ENCODE measurements at regions not wholly inside any gene's neighbourhood (a gene's known extent, or its start where the extent isn't known, plus 50 kb on each side); places are given as distances from the start of the nearest gene placed in this dataset.

GRCh38 chr13:22744688-22745452 lies 435.9 kb upstream of the SGCG start:
- H3K4me3 Mint-ChIP-seq: no peak overlapping the region
- no peaks in the 10 kb centered on the region for H3K36me3 Mint-ChIP-seq (ENCODE audit: low read depth)
- no peak for ATAC-seq
- H3K9me3 Mint-ChIP-seq: peaks cover 11% of the 10 kb centered on the region
- H3K27me3 Mint-ChIP-seq: no peaks in the 10 kb centered on the region
- no peak overlapping the region for H3K27ac Mint-ChIP-seq
- no peak for DNase-seq
- H3K4me1 Mint-ChIP-seq: no peaks in the 10 kb centered on the region

- ATAC-seq: no peak
- Mint-ChIP-seq H3K9me3 (no peaks in the 10 kb centered on the region), H3K27ac (no peak overlapping the region), H3K4me3 (no peak overlapping the region), H3K27me3 (no peaks in the 10 kb centered on the region), H3K36me3 (ENCODE audit: low read depth) (no peaks in the 10 kb centered on the region), H3K4me1 (no peaks in the 10 kb centered on the region)
- no peak for DNase-seq
These were observed 431.8 kb upstream of the SGCG start for GRCh38 chr13:22748866-22749577.

DNA sequence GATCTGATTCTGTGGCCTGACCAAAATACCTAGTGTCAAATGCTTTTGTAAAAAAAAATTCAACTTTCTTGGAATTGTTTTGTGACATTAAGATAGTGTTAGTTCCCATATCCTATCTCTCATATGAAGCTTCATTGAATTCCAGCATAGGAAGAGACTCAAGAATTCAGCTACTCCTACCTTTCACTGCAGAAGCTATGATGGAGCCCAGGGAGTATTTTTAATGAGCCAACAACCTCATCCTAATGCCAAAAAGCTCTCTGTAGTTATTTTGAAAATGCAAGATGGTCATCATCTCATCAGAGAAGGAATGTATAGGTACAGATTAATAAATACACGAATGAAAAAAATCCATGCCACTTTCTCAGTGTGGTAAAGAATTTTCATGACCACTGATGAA lies 431.2 kb upstream of the SGCG start:
- Mint-ChIP-seq H3K4me1 (no peaks in the 10 kb centered on the region), H3K9me3 (no peaks in the 10 kb centered on the region), H3K27me3 (no peaks in the 10 kb centered on the region), H3K27ac (no peak overlapping the region), H3K36me3 (ENCODE audit: low read depth) (no peaks in the 10 kb centered on the region), H3K4me3 (no peak overlapping the region)
- no peak for DNase-seq
- no peak for ATAC-seq

- no peaks in the 10 kb centered on the region for H3K36me3 Mint-ChIP-seq (ENCODE audit: low read depth)
- peaks cover 1% of the 10 kb centered on the region for H3K27me3 Mint-ChIP-seq
- H3K9me3 Mint-ChIP-seq: no peaks in the 10 kb centered on the region
- DNase-seq: no peak
- no peak overlapping the region for H3K27ac Mint-ChIP-seq
- H3K4me1 Mint-ChIP-seq: no peaks in the 10 kb centered on the region
- no peak overlapping the region for H3K4me3 Mint-ChIP-seq
- no peak for ATAC-seq
These were observed 423.2 kb upstream of the SGCG start for GRCh38 chr13:22757530-22758120.

GRCh38 chr13:22758245-22758644 lies 422.5 kb upstream of the SGCG start:
- ATAC-seq (no peak), DNase-seq (no peak)
- Mint-ChIP-seq H3K4me3 (no peak overlapping the region), H3K36me3 (ENCODE audit: low read depth) (no peaks in the 10 kb centered on the region), H3K4me1 (no peaks in the 10 kb centered on the region), H3K9me3 (no peaks in the 10 kb centered on the region), H3K27me3 (peaks cover 1% of the 10 kb centered on the region), H3K27ac (no peak overlapping the region)

- ATAC-seq (no peak), DNase-seq (no peak)
- peaks cover 1% of the 10 kb centered on the region for H3K27me3 Mint-ChIP-seq
- H3K4me1 Mint-ChIP-seq: no peaks in the 10 kb centered on the region
- H3K36me3 Mint-ChIP-seq (ENCODE audit: low read depth): no peaks in the 10 kb centered on the region
- H3K4me3 Mint-ChIP-seq: no peak overlapping the region
- H3K27ac Mint-ChIP-seq: no peak overlapping the region
- no peaks in the 10 kb centered on the region for H3K9me3 Mint-ChIP-seq
These were observed 419.1 kb upstream of the SGCG start for GRCh38 chr13:22761709-22762108.

DNA sequence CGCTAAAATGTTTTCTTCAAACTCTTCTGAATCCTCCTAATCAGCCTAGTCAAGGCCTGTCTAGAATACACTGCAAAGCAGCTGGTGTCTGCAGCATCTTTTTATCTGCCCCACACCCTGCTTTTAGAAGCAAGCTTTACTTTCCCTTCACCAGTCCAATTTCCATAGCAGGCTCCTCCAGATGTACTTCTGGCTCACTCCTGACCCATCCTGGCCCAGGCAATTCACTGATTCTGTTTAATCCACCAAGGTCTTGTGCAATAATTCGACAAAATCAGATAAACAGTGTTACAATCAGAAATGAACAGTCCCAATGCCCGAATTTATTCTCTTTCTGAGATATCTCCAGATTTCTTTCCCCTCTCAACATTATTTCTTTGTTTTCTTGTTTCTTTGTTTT lies 415.2 kb upstream of the SGCG start:
- Mint-ChIP-seq H3K4me1 (no peaks in the 10 kb centered on the region), H3K27me3 (peaks cover 1% of the 10 kb centered on the region), H3K36me3 (ENCODE audit: low read depth) (no peaks in the 10 kb centered on the region), H3K9me3 (no peaks in the 10 kb centered on the region), H3K27ac (no peak overlapping the region), H3K4me3 (no peak overlapping the region)
- DNase-seq (no peak), ATAC-seq (no peak)

DNA sequence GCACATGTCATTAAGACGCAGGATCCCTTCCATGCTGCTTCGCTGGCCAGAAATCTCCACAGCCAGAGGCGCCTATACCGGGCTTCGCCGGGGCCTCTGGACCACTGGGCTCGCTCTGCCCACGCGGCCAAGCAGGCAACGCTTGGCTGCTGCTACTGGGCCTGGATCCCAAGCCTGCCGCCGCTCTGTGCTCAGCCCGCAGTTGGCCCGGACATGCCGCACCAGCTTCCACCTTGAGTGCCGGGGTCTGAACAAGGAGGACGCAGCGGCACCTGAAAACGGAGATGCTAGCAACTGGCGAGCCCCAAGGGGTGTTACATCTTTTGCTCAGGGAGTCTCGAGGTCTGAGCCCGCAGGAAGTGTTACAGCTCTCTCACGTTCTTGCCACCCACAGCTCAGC lies 409.9 kb upstream of the SGCG start:
- Mint-ChIP-seq H3K27ac (no peak overlapping the region), H3K36me3 (ENCODE audit: low read depth) (no peaks in the 10 kb centered on the region), H3K27me3 (peaks cover 2% of the 10 kb centered on the region), H3K4me1 (no peaks in the 10 kb centered on the region), H3K4me3 (no peak overlapping the region), H3K9me3 (no peaks in the 10 kb centered on the region)
- DNase-seq: no peak
- no peak for ATAC-seq

- Mint-ChIP-seq H3K4me3 (no peak overlapping the region), H3K27me3 (peaks cover 2% of the 10 kb centered on the region), H3K9me3 (no peaks in the 10 kb centered on the region), H3K36me3 (ENCODE audit: low read depth) (no peaks in the 10 kb centered on the region), H3K27ac (no peak overlapping the region), H3K4me1 (no peaks in the 10 kb centered on the region)
- ATAC-seq (no peak), DNase-seq (no peak)
These were observed 407.3 kb upstream of the SGCG start for GRCh38 chr13:22773465-22773864.

DNA sequence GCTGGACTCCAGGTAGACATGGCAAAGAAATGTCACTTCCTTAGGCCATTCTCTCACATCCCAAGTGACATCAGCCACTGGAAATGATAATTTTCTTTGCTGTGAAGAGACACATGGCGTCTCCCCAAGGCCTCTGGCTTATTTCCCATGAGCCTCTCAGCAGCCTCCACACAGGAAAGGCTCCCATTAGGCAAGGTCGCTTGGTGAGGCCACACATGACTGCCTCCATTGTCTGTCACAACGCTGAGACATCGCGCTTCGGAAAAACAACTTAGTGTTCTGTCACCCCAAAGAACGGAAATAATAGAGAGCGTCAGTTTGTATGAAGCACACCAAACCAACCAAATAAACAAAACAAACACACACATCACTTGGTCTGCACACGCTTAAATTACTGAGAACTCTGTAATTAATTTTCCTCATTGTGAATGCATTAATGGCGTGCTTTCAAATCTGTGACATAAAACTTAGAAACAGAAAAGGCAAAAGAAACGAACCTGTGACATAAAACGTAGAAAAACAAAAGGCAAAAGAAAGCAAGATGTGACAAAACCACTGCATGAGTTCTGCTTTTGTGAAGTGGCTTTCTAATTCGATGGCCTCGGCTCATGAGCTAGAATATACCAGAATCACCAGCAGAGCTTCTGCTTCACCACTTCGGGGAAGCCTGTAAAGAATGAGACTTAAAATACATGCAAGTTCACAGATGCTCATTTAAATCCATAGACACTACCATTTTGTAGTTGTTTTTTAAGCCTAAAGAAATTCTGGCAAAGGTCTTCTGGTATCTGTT lies 404.2 kb upstream of the SGCG start:
- Mint-ChIP-seq H3K4me1 (no peaks in the 10 kb centered on the region), H3K36me3 (ENCODE audit: low read depth) (no peaks in the 10 kb centered on the region), H3K27ac (no peak overlapping the region), H3K4me3 (no peak overlapping the region), H3K27me3 (peaks cover 2% of the 10 kb centered on the region), H3K9me3 (no peaks in the 10 kb centered on the region)
- no peak for ATAC-seq
- no peak for DNase-seq

DNA sequence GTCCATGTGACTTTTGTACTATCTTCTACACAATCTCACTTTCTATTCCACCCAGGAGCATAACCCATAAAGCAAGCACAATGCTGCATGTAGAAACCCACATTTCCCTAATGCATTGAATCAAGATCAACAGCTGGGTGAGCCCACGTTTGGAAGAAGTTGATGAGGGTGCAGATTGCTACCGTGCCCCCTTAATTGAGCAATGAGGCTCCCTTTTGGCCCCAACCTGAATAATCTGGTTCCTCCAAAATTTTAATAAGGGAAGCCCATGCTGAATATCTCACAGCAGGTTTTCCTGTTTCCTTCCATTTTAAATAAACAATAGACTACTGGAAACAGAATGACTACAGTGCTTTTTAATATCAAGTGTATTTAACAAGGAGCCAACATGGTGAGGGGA lies 403.6 kb upstream of the SGCG start:
- Mint-ChIP-seq H3K4me1 (no peaks in the 10 kb centered on the region), H3K9me3 (no peaks in the 10 kb centered on the region), H3K27ac (no peak overlapping the region), H3K27me3 (peaks cover 2% of the 10 kb centered on the region), H3K36me3 (ENCODE audit: low read depth) (no peaks in the 10 kb centered on the region), H3K4me3 (no peak overlapping the region)
- ATAC-seq: no peak
- no peak for DNase-seq

GRCh38 chr13:22789027-22789593 lies 391.7 kb upstream of the SGCG start:
- no peak for ATAC-seq
- Mint-ChIP-seq H3K4me1 (no peaks in the 10 kb centered on the region), H3K9me3 (no peaks in the 10 kb centered on the region), H3K4me3 (no peak overlapping the region), H3K27me3 (peaks cover 1% of the 10 kb centered on the region), H3K27ac (no peak overlapping the region), H3K36me3 (ENCODE audit: low read depth) (no peaks in the 10 kb centered on the region)
- DNase-seq: no peak

- no peak overlapping the region for H3K4me3 Mint-ChIP-seq
- no peaks in the 10 kb centered on the region for H3K36me3 Mint-ChIP-seq (ENCODE audit: low read depth)
- H3K27ac Mint-ChIP-seq: no peak overlapping the region
- H3K27me3 Mint-ChIP-seq: peaks cover 1% of the 10 kb centered on the region
- DNase-seq: no peak
- no peak for ATAC-seq
- H3K9me3 Mint-ChIP-seq: no peaks in the 10 kb centered on the region
- H3K4me1 Mint-ChIP-seq: no peaks in the 10 kb centered on the region
These were observed 390.9 kb upstream of the SGCG start for GRCh38 chr13:22789916-22790315.

DNA sequence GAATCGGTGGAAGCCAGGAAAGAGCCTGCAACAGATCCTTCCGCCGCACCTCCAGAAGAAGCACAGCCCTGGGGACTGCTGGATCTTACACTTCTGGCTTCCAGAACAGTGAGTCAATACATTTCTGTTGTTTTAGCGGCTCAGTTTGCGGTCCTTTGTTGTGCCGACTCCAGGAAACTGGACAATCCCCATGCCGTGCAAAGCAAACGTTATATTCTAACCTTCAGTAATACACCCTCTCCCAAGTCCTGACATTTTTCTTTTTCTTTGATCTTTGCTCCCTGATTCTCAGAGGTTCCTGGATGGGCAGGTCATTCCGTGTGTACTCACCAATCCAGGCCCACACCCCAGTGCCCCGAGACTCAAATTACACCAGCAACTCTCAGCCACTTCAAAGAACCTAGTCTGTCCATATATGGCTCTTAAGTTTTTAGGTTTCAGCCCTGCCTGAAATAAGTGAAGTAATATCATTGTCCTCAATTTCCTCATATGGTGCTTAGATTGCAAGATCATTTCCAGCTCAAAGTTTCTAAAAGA lies 387.1 kb upstream of the SGCG start:
- ATAC-seq: no peak
- no peak overlapping the region for H3K27ac Mint-ChIP-seq
- peaks cover 4% of the 10 kb centered on the region for H3K27me3 Mint-ChIP-seq

More for the DNA sequence above, 387.1 kb upstream of the SGCG start:
- Mint-ChIP-seq H3K9me3 (no peaks in the 10 kb centered on the region), H3K4me3 (no peak overlapping the region), H3K4me1 (no peaks in the 10 kb centered on the region), H3K36me3 (ENCODE audit: low read depth) (no peaks in the 10 kb centered on the region)
- no peak for DNase-seq

All from activated naive CD8-positive, alpha-beta T cell treated with anti-CD3 and anti-CD28 coated beads, Interleukin-2, amount 50 U/mL, for 24 hours (primary cell).